Naive B cell (primary cell): ENCODE measurements at regions not wholly inside any gene's neighbourhood (a gene's known extent, or its start where the extent isn't known, plus 50 kb on each side); places are given as distances from the start of the nearest gene placed in this dataset.
"Not testable (repeated sequence)": the region's sequence is repeated elsewhere in the genome, so short reads cannot be mapped to it uniquely, and the experiment has no call there.

ENCODE experiments used
- ATAC-seq, 2 donors: fragments of 150-1000 bp; cut with Tn5 transposase; 2 replicates each; pipeline ENCODE4 v1.10.0; 2021; ENCODE audit warnings: low read depth in 2 of 2, mild to moderate bottlenecking in 2 of 2, moderate library complexity in 2 of 2
- DNase-seq: peaks from one replicate; pipeline ENCODE4 v3.0.0; 2022
- H3K27ac Mint-ChIP-seq, 6 donors: one replicate each; pipeline ENCODE4 v1.8.0; 2020 to 2022; ENCODE audit warnings: mild to moderate bottlenecking in 6 of 6, mixed read lengths in 6 of 6, moderate library complexity in 5 of 6, inconsistent platforms in 2 of 6
- H3K27me3 Mint-ChIP-seq, 3 donors: one replicate each; pipeline ENCODE4 v1.8.0; 2021 to 2022; ENCODE audit warnings: mixed read lengths in 3 of 3, mild to moderate bottlenecking in 1 of 3
- H3K36me3 Mint-ChIP-seq, 2 donors: one replicate each; pipeline ENCODE4 v1.8.0; 2020 to 2022; ENCODE audit warnings: mixed read lengths in 2 of 2, inconsistent platforms in 1 of 2, mild to moderate bottlenecking in 1 of 2
- H3K4me1 Mint-ChIP-seq, 3 donors: one replicate each; pipeline ENCODE4 v1.8.0; 2020 to 2022; ENCODE audit warnings: mixed read lengths in 3 of 3, inconsistent platforms in 1 of 3, mild to moderate bottlenecking in 1 of 3, moderate library complexity in 1 of 3
- H3K4me3 Mint-ChIP-seq, 8 donors: one replicate each; pipeline ENCODE4 v1.8.0; 2020 to 2022; ENCODE audit warnings: mild to moderate bottlenecking in 8 of 8, mixed read lengths in 8 of 8, moderate library complexity in 8 of 8, inconsistent platforms in 2 of 8
- H3K9me3 Mint-ChIP-seq, 7 donors: one replicate each; pipeline ENCODE4 v1.8.0; 2020 to 2022; ENCODE audit warnings: mixed read lengths in 7 of 7, mild to moderate bottlenecking in 5 of 7, inconsistent platforms in 2 of 7, moderate library complexity in 1 of 7

DNA sequence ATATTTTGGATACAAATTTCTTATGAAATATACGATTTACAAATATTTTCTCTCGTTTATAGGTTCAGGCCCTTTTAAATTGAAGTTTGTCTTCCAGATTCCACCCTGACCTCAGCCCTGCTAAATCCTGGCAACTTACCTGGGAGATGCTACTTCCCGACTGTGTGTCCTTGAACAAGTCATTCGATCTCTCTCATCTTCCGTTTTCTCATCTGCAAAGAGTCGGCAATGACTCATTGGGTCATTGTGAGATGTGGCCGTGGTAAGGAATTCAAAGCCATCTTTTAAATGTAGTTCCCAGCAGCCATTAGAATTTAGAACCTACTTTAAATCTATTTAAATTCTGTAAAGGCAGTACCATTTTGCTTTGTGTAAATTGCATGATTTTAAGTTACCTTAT is 72.5 kb downstream of the LHX2 start:
- no peak overlapping the region for H3K27ac Mint-ChIP-seq
- peaks cover 11 to 27% (median 20%) of the 10 kb centered on the region in 7 donors for H3K9me3 Mint-ChIP-seq

DNA sequence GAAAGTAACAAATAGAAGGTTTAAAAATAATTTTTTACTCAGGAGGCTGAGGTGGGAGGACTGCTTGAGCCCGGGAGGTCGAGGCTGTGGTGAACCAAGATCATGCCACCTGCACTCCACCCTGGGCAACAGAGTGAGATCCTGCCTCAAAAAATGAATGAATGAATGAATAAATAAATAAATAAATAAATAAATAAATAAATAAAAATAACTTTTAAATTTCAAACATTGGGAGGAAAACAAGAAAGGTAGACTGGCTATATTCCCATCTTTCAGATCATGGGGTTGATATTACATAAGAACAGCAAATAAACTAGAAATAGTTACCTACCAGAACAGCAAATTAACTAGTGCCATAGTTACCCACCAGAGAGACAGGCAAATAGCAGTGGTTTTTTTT is 75.7 kb downstream of the LHX2 start:
- H3K36me3 Mint-ChIP-seq: peaks cover 5 to 27% of the 10 kb centered on the region in 2 donors
- DNase-seq (no peak), ATAC-seq (no peak)
- peaks cover 8 to 42% (median 40%) of the 10 kb centered on the region in 3 donors for H3K27me3 Mint-ChIP-seq
- peaks cover 0 to 4% (median 0%) of the 10 kb centered on the region in 3 donors for H3K4me1 Mint-ChIP-seq
- H3K27ac Mint-ChIP-seq: no peak overlapping the region
- H3K4me3 Mint-ChIP-seq: no peak overlapping the region
- peaks cover 11 to 27% (median 20%) of the 10 kb centered on the region in 7 donors for H3K9me3 Mint-ChIP-seq

More for the DNA sequence above, 72.5 kb downstream of the LHX2 start:
- Mint-ChIP-seq H3K4me3 (no peak overlapping the region), H3K27me3 (peaks cover 9 to 23% (median 15%) of the 10 kb centered on the region in 3 donors), H3K4me1 (no peaks in the 10 kb centered on the region), H3K36me3 (peaks cover 5 to 27% of the 10 kb centered on the region in 2 donors)
- DNase-seq (no peak), ATAC-seq (no peak)

DNA sequence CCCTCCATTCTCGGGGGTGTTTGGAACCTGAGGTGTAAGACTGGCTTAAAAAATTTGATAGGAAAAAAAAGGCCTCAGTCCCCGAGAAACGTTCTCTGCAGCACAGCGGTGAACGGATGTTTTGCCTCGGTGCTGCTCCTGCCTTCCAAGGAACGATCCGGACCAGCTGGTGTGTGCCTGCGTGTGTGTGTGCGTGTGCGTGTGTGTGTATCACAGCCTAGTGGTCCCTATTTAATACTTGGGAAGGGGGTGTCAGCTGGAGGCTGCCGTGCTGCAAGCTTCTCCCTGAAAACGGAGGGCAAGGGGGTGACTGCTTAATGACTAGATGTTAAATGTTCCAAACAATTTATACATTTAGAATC is 76.9 kb downstream of the LHX2 start:
- ATAC-seq: no peak
- Mint-ChIP-seq H3K27ac (peak overlapping the region in 1 of 6 donors; percentile 73), H3K4me3 (no peak overlapping the region), H3K27me3 (peaks cover 12 to 50% (median 45%) of the 10 kb centered on the region in 3 donors), H3K4me1 (peaks cover 0 to 4% (median 0%) of the 10 kb centered on the region in 3 donors), H3K36me3 (peaks cover 5 to 27% of the 10 kb centered on the region in 2 donors), H3K9me3 (peaks cover 11 to 27% (median 20%) of the 10 kb centered on the region in 7 donors)
- no peak for DNase-seq

DNA sequence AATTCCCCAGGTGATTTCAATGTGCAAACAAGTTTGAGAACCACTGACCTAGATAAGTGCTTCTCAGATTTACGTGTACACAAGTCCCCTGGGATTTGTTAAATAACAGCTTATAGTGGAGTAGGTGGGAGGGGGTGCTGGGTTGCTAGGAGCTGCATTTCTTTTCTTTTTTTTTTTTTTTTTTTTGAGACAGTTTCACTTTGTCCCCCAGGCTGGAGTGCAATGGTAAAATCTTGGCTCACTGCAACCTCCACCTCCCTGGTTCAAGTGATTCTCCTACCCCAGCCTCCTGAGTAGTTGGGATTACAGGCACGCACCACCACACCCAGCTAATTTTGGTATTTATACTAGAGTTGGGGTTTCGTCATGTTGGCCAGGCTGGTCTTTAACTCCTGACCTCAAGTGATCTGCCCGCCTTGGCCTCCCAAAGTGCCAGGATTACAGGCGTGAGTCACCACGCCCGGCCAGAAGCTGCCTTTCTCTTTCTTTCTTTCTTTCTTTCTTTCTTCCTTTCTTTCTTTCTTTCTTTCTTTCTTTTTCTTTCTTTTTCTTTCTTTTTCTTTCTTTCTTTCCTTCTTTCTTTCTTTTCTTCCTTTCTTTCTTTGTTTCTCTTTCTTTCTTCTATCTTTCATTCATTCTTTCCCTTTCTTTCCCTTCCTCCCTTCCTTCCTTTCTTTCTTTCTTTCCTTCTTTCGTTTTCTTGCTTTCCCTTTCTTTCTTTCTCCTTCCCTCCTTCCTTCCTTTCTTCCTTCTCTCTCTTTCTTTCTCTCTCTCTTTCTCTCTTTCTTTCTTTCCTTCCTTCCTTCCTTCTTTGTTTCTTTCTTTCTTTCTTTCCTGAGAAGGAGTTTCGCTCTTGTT is 78.3 kb downstream of the LHX2 start:
- peaks cover 5 to 20% of the 10 kb centered on the region in 2 donors for H3K36me3 Mint-ChIP-seq
- not testable (repeated sequence) for H3K4me3 Mint-ChIP-seq
- peak overlapping the region in 1 of 6 donors; percentile 55 for H3K27ac Mint-ChIP-seq

DNA sequence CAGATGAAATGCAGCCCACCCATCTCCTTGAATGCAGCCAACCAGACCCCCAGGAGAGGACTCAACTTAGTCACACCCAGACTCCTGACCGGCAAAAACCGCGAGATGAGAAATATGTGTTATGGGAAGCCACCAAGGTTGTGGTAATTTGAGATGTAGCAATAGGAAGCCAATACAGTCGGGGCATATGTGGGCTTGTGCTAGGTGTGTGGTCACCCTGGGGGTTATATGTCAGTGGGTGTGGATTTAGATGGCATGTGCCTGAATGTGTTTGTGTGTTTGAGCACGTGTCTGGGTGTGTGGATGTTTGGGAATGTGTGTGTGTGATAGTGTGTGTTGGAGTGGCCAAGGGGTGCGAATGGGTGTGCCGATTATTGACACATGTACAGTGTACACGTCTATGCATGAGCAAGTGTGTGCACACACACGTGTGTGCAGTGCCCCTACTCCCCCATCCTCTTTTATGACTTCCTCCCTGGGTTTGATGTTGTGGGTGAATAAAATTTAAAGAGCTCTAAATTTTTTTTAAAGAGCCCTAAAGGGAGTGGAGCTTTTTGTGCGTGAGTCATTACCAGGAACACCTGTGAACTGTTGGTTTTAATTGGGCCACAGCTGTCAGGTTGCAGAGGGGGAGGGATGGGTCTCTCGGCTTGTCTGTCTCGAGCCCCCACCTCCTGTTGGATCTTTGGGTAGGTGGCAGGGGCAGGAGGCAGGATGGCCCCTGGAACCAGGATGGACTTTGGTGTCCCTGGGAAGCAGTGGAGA is 86.8 kb downstream of the LHX2 start:
- H3K4me1 Mint-ChIP-seq: peaks cover 1 to 13% (median 8%) of the 10 kb centered on the region in 3 donors
- no peak for ATAC-seq
- peak overlapping the region in 1 of 6 donors; percentile 21 for H3K27ac Mint-ChIP-seq
- H3K4me3 Mint-ChIP-seq: no peak overlapping the region
- DNase-seq: no peak
- no peaks in the 10 kb centered on the region for H3K36me3 Mint-ChIP-seq
- peaks cover 6 to 57% (median 43%) of the 10 kb centered on the region in 3 donors for H3K27me3 Mint-ChIP-seq
- no peaks in the 10 kb centered on the region for H3K9me3 Mint-ChIP-seq

More for the DNA sequence above, 78.3 kb downstream of the LHX2 start:
- H3K9me3 Mint-ChIP-seq: peaks cover 11 to 27% (median 19%) of the 10 kb centered on the region in 7 donors
- H3K4me1 Mint-ChIP-seq: not testable (repeated sequence)
- ATAC-seq: peak; percentile 39 to 76
- H3K27me3 Mint-ChIP-seq: peaks cover 12 to 47% (median 36%) of the 10 kb centered on the region in 3 donors
- peak; percentile 5 for DNase-seq

DNA sequence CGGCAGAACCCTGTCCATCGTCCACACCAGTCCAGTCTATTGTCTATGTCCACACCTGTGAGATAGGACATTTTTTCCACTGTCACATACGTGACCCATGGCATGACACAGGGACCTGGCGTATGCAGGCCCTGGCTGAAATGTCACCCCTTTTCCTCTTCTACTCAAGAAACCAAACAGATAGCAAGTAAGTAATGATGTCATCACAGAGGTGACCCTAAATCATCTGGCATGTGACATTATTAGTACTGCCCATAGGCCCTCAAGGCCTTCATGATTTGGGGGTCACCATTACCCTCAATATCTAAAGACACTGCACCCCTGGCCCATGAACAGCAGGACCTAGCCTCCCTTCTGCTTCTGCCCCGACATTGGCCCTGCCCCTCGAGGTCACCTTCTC is 88.3 kb downstream of the LHX2 start:
- H3K9me3 Mint-ChIP-seq: no peaks in the 10 kb centered on the region
- DNase-seq (no peak), ATAC-seq (no peak)
- no peak overlapping the region for H3K4me3 Mint-ChIP-seq
- peaks cover 1 to 13% (median 8%) of the 10 kb centered on the region in 3 donors for H3K4me1 Mint-ChIP-seq
- H3K27me3 Mint-ChIP-seq: peaks cover 3 to 58% (median 46%) of the 10 kb centered on the region in 3 donors
- no peaks in the 10 kb centered on the region for H3K36me3 Mint-ChIP-seq
- no peak overlapping the region for H3K27ac Mint-ChIP-seq

DNA sequence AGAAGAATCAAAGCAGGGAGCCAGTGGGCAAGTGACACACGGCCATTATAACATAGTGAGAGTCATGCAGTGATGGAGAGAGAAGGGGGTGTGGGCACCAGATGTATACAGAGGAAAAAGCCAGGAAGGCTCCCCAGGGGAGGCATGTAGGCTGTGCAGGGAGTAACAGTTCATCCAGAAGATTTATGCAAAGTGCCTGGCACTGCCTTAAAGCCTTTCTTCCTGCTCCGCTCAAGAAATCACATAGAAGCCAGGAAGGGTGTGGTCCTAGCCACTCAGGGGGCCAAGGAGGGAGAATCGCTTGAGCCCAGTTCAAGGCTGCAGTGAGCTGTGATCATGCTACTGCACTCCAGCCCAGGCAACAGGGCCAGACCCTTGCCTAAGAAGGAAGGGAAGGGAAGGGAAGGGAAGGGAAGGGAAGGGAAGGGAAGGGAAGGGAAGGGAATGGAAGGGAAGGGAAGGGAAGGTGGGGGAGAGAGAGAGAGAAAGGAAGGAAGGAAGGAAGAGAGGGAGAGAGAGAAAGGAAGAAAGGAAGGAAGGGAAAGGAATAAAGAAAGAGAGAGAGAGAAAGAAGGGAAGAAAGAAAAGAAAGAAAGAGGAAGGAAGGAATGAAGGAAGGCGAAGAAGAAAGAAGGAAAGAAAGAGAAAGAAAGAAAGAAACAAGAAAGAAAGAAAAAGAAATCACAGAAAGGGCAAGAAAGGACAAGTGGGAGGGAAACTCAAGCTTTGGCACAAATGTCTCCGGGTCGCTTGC is 89.8 kb downstream of the LHX2 start:
- ATAC-seq: no peak
- no peak overlapping the region for H3K4me3 Mint-ChIP-seq
- H3K27ac Mint-ChIP-seq: no peak overlapping the region
- no peak for DNase-seq
- H3K36me3 Mint-ChIP-seq: no peaks in the 10 kb centered on the region
- H3K4me1 Mint-ChIP-seq: peaks cover 1 to 13% (median 8%) of the 10 kb centered on the region in 3 donors
- peaks cover 0 to 73% (median 54%) of the 10 kb centered on the region in 3 donors for H3K27me3 Mint-ChIP-seq
- H3K9me3 Mint-ChIP-seq: no peaks in the 10 kb centered on the region

DNA sequence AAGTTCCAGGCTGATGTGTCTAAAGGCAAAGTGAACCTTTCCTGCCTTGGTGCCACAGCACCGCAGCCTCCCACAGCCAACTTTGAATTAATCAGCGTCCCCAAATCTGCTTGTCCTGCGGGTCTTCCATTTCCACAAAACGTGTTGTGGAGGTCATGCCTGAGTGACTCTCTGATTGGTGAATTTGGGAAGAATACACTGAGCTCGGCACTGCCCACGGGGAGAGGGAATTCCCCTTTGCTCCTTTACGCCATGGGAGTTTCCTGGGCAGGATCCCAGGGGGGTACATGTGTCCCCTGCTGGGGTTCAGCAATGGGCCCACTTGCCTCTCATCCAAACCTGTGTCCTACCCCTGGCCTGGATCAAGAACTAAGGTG is 90.4 kb downstream of the LHX2 start:
- Mint-ChIP-seq H3K4me3 (no peak overlapping the region), H3K27me3 (peaks cover 0 to 77% (median 53%) of the 10 kb centered on the region in 3 donors), H3K9me3 (no peaks in the 10 kb centered on the region), H3K4me1 (peaks cover 1 to 17% (median 8%) of the 10 kb centered on the region in 3 donors), H3K36me3 (no peaks in the 10 kb centered on the region), H3K27ac (no peak overlapping the region)
- DNase-seq (no peak), ATAC-seq (no peak)

DNA sequence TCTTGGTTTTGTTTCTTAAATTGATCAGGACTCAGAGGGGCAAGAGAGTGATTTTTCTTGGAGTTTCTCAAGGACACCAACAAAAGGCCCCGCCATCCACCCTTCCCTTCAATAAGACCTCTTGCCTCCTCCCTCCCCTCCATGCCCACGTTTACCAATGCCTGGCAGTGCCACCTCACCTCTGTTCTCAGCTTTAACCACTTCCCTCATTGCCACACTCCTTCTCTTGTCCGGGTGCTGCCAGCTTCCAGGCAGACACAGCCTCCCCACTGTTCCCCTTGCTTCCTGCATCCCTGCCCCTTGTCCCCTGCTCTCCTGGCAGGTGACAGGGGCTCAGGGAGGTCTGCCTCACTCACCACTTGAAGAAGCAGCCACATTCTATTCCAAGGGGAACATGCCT is 90.8 kb downstream of the LHX2 start:
- Mint-ChIP-seq H3K27me3 (peaks cover 0 to 76% (median 50%) of the 10 kb centered on the region in 3 donors), H3K36me3 (no peaks in the 10 kb centered on the region), H3K27ac (peak overlapping the region in 2 of 6 donors; percentile 20 to 77), H3K4me1 (peaks cover 1 to 18% (median 8%) of the 10 kb centered on the region in 3 donors), H3K4me3 (no peak overlapping the region), H3K9me3 (no peaks in the 10 kb centered on the region)
- DNase-seq: no peak
- no peak for ATAC-seq

DNA sequence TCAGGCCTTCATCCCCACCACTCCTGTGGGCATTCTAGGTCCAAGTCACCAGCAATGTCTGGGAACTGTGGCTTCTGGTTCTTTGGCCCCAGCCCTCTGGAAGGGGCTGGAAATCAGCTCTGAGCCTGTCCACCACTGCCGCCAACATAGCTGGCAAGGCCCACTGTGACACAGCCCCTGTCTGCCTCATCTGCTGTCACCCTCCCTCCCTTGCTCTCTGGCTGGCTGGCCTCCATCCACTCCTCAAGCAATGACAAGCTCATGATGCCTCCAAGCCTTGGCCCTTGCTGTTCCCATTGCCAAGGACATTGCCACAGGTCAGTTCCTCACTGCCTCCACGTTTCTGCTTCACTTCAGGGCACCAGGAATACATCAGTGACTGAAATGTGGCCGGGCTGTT is 93.7 kb downstream of the LHX2 start:
- DNase-seq: no peak
- no peak overlapping the region for H3K4me3 Mint-ChIP-seq
- H3K4me1 Mint-ChIP-seq: peaks cover 1 to 18% (median 8%) of the 10 kb centered on the region in 3 donors
- no peak for ATAC-seq
- no peaks in the 10 kb centered on the region for H3K9me3 Mint-ChIP-seq
- peaks cover 10 to 64% (median 48%) of the 10 kb centered on the region in 3 donors for H3K27me3 Mint-ChIP-seq
- H3K36me3 Mint-ChIP-seq: no peaks in the 10 kb centered on the region
- no peak overlapping the region for H3K27ac Mint-ChIP-seq

DNA sequence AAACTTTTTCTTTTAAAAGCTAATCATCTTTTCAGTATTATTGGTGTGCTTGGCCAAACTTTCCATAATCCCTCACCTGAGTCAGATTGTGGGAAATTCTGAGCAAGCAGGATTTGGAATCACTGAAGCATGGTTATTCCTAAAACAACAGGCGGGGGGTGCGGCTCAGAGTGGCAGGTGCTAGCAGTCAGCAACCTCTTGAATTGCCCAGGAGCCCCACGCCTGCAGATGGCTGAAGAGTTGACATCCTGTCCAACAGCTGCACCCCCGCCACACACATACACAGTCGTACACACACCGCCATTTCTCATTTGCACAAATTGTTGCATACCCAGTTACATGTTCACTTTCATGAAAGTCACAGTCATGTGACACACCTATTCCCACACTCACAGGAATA is 96.6 kb downstream of the LHX2 start:
- Mint-ChIP-seq H3K4me3 (no peak overlapping the region), H3K4me1 (peaks cover 0 to 4% (median 0%) of the 10 kb centered on the region in 3 donors), H3K27me3 (peaks cover 14 to 44% (median 44%) of the 10 kb centered on the region in 3 donors), H3K27ac (no peak overlapping the region), H3K36me3 (no peaks in the 10 kb centered on the region), H3K9me3 (peaks cover 0 to 5% (median 0%) of the 10 kb centered on the region in 7 donors)
- DNase-seq: no peak
- ATAC-seq: no peak

DNA sequence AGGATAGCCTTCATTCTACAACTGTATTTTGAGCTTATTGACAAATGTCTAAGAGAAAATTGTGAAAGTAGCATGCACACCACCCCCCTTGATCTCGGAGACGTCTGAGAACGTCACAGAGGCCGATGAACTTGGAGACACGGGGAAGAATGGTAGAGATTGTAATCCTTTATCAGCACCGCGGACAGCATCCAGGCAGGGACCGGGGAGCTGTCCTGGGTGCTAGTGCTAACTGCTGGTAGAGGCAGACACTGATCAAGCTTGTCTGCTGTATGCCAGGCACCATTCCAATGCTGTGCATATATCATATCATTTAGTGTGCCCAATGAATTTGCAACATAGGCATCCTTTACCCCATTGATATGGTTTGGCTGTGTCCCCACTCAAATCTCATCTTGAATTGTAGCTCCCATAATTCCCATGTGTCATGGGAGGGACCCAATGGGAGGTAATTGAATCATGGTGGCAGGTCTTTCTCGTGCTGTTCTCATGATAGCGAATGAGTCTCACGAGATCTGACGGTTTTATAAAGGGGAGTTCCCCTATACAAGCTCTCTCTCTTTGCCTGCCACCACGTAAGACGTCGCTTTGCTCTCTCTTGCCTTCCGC is 98.8 kb downstream of the LHX2 start:
- Mint-ChIP-seq H3K36me3 (no peaks in the 10 kb centered on the region), H3K4me1 (peaks cover 0 to 4% (median 0%) of the 10 kb centered on the region in 3 donors), H3K9me3 (peaks cover 0 to 5% (median 0%) of the 10 kb centered on the region in 7 donors), H3K27ac (no peak overlapping the region), H3K27me3 (peaks cover 20 to 44% (median 39%) of the 10 kb centered on the region in 3 donors), H3K4me3 (no peak overlapping the region)
- DNase-seq: no peak
- ATAC-seq: peak; percentile 37 to 41
